Uterus (tissue), 3 donors: ENCODE measurements at regions not wholly inside any gene's neighbourhood (a gene's known extent, or its start where the extent isn't known, plus 50 kb on each side); places are given as distances from the start of the nearest gene placed in this dataset.

Source experiments
- DNase-seq, 2 donors: peaks; one replicate each; pipeline ENCODE4 v3.0.0-alpha.2; 2019 to 2020
- H3K27ac ChIP-seq, 2 donors: fragments of 200-600 bp; sonication (generic); 1 replicate in 1 of 2; 2 replicates in 1 of 2; pipeline ENCODE4 v1.5.1; 2016 to 2018
- H3K27me3 ChIP-seq, 2 donors: fragments of 200-600 bp; sonication (generic); one replicate each; pipeline ENCODE4 v1.5.1; 2018 to 2019; ENCODE audit warnings: control low read depth in 1 of 2
- H3K36me3 ChIP-seq, 2 donors: fragments of 200-600 bp; sonication (generic); one replicate each; pipeline ENCODE4 v1.5.1; 2019; ENCODE audit warnings: control low read depth in 1 of 2
- H3K4me1 ChIP-seq, 2 donors: fragments of 200-600 bp; sonication (generic); one replicate each; pipeline ENCODE4 v1.5.1; 2018 to 2019; ENCODE audit warnings: control low read depth in 1 of 2
- H3K4me3 ChIP-seq, 2 donors: fragments of 200-600 bp; sonication (generic); 1 replicate in 1 of 2; 2 replicates in 1 of 2; pipeline ENCODE4 v1.5.1; 2018 to 2019; ENCODE audit warnings: mild to moderate bottlenecking in 1 of 2
- H3K9me3 ChIP-seq, 2 donors: fragments of 200-600 bp; sonication (generic); one replicate each; pipeline ENCODE4 v1.5.1; 2019; ENCODE audit warnings: control low read depth in 1 of 2
- POLR2A ChIP-seq, 2 donors: fragments of 450-650 bp; IDR thresholded peaks; one replicate each; pipeline ENCODE4 v1.6.1; 2016; ENCODE audit warnings: antibody characterized with exemption in 2 of 2, mild to moderate bottlenecking in 1 of 2, moderate library complexity in 1 of 2
- intact Hi-C: fragments of 100-400 bp; cut with DNase I; formaldehyde crosslinking; loops from one replicate; pipeline ENCODE4 v1.15.1; 2023; ENCODE audit warnings: low total_unique reads
- TF ChIP-seq, protein P1 (sequence below), 4 experiments: fragments of 200-600 bp in 2 of 4; fragments of 450-650 bp in 2 of 4; sonication (generic) in 2 of 4; IDR thresholded peaks; one replicate each; pipeline ENCODE4 v1.5.1; 2016 to 2019; ENCODE audit warnings: antibody characterized with exemption in 4 of 4, mild to moderate bottlenecking in 2 of 4, moderate library complexity in 1 of 4
- donor health status: DM: yes; HTN: yes; CAD: no.

DNA sequence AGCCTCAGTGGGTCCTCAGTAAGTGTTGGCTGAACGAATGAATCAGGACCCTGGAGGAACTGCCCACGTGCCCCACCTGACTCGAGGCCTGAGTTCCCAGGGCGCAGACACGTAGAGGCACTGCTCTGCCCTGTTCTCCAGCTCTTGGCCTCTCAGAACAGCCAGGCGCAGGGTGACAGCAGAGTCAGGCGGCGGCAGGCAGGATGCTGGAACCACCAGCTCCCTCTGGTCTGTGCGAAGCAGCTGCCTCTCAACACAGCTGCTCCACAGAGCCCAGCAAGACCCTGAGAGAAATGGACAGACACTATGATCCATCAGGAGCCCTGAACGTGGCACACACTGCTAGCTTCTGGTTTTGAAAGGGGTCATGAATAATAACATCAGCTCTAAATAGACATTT lies 53.1 kb upstream of the BCO1 start:
- DNase-seq: no peak
- intact Hi-C loops: no loop called here

DNA sequence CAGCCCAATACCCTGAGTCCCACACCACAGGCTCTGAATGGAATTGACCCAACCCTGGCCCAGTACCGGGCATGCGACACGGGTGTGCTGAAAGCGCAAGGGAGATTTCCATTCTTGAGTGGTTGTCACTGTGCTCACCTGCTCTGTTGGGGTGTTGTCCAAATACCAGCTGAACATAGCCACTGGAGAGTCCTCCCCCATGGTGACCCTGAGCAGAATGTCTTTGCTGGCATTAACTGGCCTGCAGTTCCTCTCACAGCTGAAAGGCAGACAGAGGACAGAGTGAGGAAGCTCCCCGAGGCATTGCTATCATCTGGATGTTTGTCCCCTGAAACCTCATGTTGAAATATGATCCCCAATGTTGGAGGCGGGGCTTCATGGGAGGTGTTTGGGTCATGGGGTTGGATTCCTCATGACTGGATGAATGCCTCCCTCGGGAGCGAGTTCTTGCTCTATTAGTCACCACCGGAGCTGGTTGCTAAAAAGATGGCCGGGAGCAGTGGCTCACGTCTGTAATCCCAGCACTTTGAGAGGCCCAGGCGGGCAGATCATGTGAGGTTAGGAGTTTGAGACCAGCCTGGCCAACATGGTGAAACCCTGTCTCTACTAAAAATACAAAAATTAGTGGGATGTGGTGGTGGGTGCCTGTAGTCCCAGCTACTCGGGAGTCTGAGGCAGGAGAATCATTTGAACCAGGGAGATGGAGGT lies 57.3 kb upstream of the BCO1 start:
- no peaks in the 10 kb centered on the region for H3K27me3 ChIP-seq
- H3K36me3 ChIP-seq: no peaks in the 10 kb centered on the region
- DNase-seq: peak; percentile 89 to 93
- intact Hi-C loops: no loop called here
- no peaks in the 10 kb centered on the region for H3K4me1 ChIP-seq
- peak overlapping the region; percentile 80 to 91 for H3K27ac ChIP-seq
- H3K4me3 ChIP-seq: peak overlapping the region in 1 of 2 donors; percentile 8
- TF ChIP-seq, protein P1, sequence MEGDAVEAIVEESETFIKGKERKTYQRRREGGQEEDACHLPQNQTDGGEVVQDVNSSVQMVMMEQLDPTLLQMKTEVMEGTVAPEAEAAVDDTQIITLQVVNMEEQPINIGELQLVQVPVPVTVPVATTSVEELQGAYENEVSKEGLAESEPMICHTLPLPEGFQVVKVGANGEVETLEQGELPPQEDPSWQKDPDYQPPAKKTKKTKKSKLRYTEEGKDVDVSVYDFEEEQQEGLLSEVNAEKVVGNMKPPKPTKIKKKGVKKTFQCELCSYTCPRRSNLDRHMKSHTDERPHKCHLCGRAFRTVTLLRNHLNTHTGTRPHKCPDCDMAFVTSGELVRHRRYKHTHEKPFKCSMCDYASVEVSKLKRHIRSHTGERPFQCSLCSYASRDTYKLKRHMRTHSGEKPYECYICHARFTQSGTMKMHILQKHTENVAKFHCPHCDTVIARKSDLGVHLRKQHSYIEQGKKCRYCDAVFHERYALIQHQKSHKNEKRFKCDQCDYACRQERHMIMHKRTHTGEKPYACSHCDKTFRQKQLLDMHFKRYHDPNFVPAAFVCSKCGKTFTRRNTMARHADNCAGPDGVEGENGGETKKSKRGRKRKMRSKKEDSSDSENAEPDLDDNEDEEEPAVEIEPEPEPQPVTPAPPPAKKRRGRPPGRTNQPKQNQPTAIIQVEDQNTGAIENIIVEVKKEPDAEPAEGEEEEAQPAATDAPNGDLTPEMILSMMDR (IDR thresholded peaks at IDR 0.05): no peak
- TF ChIP-seq POLR2A (IDR thresholded peaks at IDR 0.05): peak; percentile 24 to 31
- H3K9me3 ChIP-seq: no peaks in the 10 kb centered on the region

More for the DNA sequence above, 53.1 kb upstream of the BCO1 start:
- no peaks in the 10 kb centered on the region for H3K9me3 ChIP-seq
- no peaks in the 10 kb centered on the region for H3K36me3 ChIP-seq
- no peak overlapping the region for H3K4me3 ChIP-seq
- no peak for TF ChIP-seq POLR2A (IDR thresholded peaks at IDR 0.05)
- TF ChIP-seq, protein P1 (IDR thresholded peaks at IDR 0.05): no peak
- H3K27me3 ChIP-seq: no peaks in the 10 kb centered on the region
- H3K27ac ChIP-seq: no peak overlapping the region
- no peaks in the 10 kb centered on the region for H3K4me1 ChIP-seq

DNA sequence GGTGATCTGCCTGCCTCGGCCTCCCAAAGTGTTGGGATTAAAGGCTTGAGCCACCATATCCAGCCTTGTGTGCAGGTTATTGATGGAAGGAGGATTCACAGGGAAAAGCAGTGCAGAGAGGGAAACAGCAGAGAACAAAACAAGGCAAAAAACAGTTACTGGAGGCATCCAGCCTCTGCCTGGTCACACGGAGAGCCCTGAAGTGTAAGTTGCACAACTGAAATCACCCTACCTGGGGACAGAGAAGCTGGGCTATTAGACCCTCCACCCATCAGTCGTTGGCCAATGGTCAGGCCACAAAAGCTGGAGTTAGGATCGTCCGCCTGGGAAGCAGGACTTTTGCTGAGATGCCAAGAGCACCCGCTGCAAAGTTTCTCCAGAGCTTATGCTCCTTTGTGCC lies 57.9 kb upstream of the BCO1 start:
- no peak for TF ChIP-seq POLR2A (IDR thresholded peaks at IDR 0.05)
- TF ChIP-seq, protein P1 (IDR thresholded peaks at IDR 0.05): no peak

DNA sequence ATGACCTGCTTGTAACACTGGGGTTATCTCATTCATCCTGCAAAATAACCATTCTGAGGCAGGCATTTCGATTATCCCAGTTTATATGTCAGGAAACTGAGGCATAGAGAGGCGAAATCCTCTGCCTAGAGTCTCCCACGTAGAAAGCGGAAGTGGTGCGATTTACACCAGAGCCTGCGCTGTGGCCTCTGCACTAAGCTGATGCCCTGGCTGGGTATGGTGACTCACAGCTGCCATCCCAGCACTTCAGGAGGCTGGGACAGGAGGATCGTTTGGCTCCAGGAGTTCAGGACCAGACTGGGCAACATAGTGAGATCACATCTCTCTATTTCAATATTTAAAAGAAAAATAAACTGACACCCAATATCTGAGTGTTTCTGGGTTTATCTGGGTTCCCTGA lies 59.3 kb upstream of the BCO1 start:
- Histone ChIP-seq H3K36me3 (no peaks in the 10 kb centered on the region), H3K4me1 (no peaks in the 10 kb centered on the region), H3K27me3 (no peaks in the 10 kb centered on the region), H3K27ac (peak overlapping the region; percentile 10 to 91), H3K4me3 (no peak overlapping the region), H3K9me3 (no peaks in the 10 kb centered on the region)
- intact Hi-C loops: no loop called here
- no peak for TF ChIP-seq POLR2A (IDR thresholded peaks at IDR 0.05)
- TF ChIP-seq, protein P1 (IDR thresholded peaks at IDR 0.05): no peak
- no peak for DNase-seq

More for the DNA sequence above, 57.9 kb upstream of the BCO1 start:
- DNase-seq: peak in 1 of 2 donors; percentile 20
- H3K4me1 ChIP-seq: no peaks in the 10 kb centered on the region
- no peaks in the 10 kb centered on the region for H3K9me3 ChIP-seq
- peak overlapping the region in 1 of 2 donors; percentile 8 for H3K4me3 ChIP-seq
- no peaks in the 10 kb centered on the region for H3K27me3 ChIP-seq
- H3K36me3 ChIP-seq: no peaks in the 10 kb centered on the region
- H3K27ac ChIP-seq: peak overlapping the region; percentile 80 to 91
- intact Hi-C loops: no loop called here

DNA sequence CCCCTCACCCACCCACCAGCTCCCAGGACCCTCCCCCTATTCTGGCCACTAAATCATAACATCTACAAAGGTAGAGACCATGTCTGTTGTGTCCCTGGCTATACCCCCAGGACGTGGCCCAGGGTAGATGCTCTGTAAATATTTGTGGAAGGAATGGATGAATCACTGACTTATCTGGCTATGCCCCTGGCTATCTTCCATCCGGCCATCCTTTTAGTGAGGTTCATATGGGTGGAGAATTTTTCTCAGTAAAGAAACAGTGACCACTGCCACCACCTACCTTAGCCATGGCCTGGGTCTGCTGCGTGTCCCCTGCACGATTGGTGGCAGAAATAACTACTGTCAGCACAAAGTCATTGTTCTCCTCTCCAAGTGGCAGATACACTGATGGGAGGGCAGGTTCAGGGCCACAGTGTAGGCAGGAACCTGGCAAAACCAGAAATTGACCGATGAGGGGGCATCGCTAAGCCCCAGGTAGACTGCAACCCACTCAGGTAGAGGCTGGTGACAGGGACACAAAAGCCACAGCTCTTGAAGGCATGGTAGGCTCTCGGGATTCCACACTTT lies 63.1 kb upstream of the BCO1 start:
- Histone ChIP-seq H3K27ac (no peak overlapping the region), H3K4me3 (no peak overlapping the region), H3K4me1 (no peaks in the 10 kb centered on the region), H3K27me3 (no peaks in the 10 kb centered on the region), H3K9me3 (no peaks in the 10 kb centered on the region), H3K36me3 (no peaks in the 10 kb centered on the region)
- no peak for DNase-seq
- TF ChIP-seq POLR2A (IDR thresholded peaks at IDR 0.05): no peak
- TF ChIP-seq, protein P1 (IDR thresholded peaks at IDR 0.05): no peak
- intact Hi-C loops: no loop called here
